ENCODE measurements at regions not wholly inside any gene's neighbourhood (a gene's known extent, or its start where the extent isn't known, plus 50 kb on each side); places are given as distances from the start of the nearest gene placed in this dataset.
A peak's percentile ranks its signal among the peaks of the same experiment; 100 is the strongest.

DNA sequence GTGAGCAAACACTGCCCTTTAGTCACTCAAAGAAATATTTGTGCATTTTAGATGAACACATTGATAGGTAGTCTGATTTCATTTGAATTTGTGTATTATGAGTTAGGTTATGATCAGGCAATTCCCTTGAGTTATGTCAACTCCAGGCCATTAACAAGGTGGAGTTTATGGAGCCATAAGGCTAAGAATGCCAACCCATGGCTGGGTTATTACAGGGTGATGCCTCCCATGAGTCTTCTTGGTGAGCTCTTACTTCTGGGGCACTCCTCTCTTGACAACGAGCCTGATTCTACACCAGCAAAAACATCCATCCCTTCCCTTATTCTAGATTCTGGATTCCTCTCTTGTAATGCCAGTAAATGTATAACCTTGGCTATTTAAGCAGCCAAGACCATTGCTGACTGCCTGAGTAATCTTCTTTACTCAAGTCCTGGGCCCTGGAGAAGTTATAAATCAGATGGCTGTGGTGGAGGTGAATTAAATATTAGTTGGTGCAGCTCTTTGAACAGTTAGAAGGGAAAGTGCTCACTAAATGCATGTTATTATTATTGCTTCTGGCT lies 645.7 kb upstream of the TENM4 start:
- no peak overlapping the region for H4K91ac ChIP-seq (ENCODE audit: low read depth, low read length, poor library complexity)
- H2AFZ ChIP-seq (ENCODE audit: low read length) = no peak overlapping the region
- no peaks in the 10 kb centered on the region for H3K27me3 ChIP-seq (ENCODE audit: control insufficient read depth in 3 of 3, insufficient read depth in 3 of 3, low read depth in 1 of 3, low read length in 3 of 3)
- H3K23ac ChIP-seq (ENCODE audit: low read depth, low read length, poor library complexity) = no peak overlapping the region
- no peak overlapping the region for H2BK5ac ChIP-seq (ENCODE audit: low read length)
- H3K4me1 ChIP-seq (ENCODE audit: control insufficient read depth in 2 of 2, insufficient read depth in 1 of 2, low read depth in 1 of 2, low read length in 2 of 2) = peaks cover 0 to 5% of the 10 kb centered on the region in 2 donors
- no CpG with 5 or more reads among the region's 1 CpG for WGBS, 2 donors (ENCODE audit: extremely low coverage in 2 of 2, insufficient read length in 2 of 2, insufficient replicate concordance in 1 of 2)
- H2AK5ac ChIP-seq (ENCODE audit: low read depth, low read length) = no peak overlapping the region
- H3K4ac ChIP-seq (ENCODE audit: low read length) = no peak overlapping the region
- no peak overlapping the region for H3K14ac ChIP-seq (ENCODE audit: low read length)
- H3K18ac ChIP-seq (ENCODE audit: low read length) = no peak overlapping the region
- no peak overlapping the region for H3K27ac ChIP-seq (replicated peaks; ENCODE audit: low read length)
- no peaks in the 10 kb centered on the region for H3K36me3 ChIP-seq (replicated peaks in 1 of 2; ENCODE audit: control insufficient read depth in 2 of 2, insufficient read depth in 2 of 2, low read length in 2 of 2)
- no peak overlapping the region for H2BK12ac ChIP-seq (ENCODE audit: low read length)
- no peak overlapping the region for H3K4me2 ChIP-seq (ENCODE audit: insufficient read depth, low read length, poor library complexity, severe bottlenecking)
- no peak overlapping the region for H3K9ac ChIP-seq (ENCODE audit: low read depth, low read length, poor library complexity)
- H2BK120ac ChIP-seq (ENCODE audit: low read depth, low read length) = no peak overlapping the region
- no peak for DNase-seq (ENCODE audit: low spot score)
- no peaks in the 10 kb centered on the region for H3K79me1 ChIP-seq (ENCODE audit: low read depth, low read length)
- no peak overlapping the region for H3K4me3 ChIP-seq (ENCODE audit: low read length in 2 of 2)
- H3K9me3 ChIP-seq (replicated peaks in 1 of 2; ENCODE audit: control insufficient read depth in 2 of 2, insufficient read depth in 1 of 2, low read depth in 1 of 2, low read length in 2 of 2) = no peaks in the 10 kb centered on the region
- no peak overlapping the region for H2BK15ac ChIP-seq (ENCODE audit: low read length)
- no peak overlapping the region for H4K8ac ChIP-seq (ENCODE audit: low read depth, low read length)

DNA sequence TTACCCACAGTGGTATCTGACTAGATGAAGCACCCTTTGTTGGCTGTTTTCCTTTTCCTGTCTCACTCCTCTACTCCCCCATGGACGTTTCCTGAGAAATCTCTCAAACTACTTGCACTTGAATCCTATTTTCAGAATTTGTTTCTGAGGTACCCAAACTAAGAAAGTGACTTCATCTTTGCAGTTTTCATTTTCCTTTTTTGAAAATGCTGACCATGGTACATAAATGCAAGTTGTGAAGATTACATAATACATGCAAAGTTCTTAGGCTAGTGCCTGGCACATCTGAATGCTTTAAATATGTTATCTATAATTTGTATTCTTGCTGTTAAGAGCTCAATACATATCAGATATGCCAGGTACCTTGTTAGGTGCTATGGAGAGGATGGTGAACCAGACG lies 644.7 kb upstream of the TENM4 start:
- Histone ChIP-seq H2AK5ac (ENCODE audit: low read depth, low read length) (no peak overlapping the region), H2BK15ac (ENCODE audit: low read length) (no peak overlapping the region), H2BK120ac (ENCODE audit: low read depth, low read length) (no peak overlapping the region), H3K9ac (ENCODE audit: low read depth, low read length, poor library complexity) (no peak overlapping the region), H3K36me3 (replicated peaks in 1 of 2; ENCODE audit: control insufficient read depth in 2 of 2, insufficient read depth in 2 of 2, low read length in 2 of 2) (no peaks in the 10 kb centered on the region), H3K27me3 (ENCODE audit: control insufficient read depth in 3 of 3, insufficient read depth in 3 of 3, low read depth in 1 of 3, low read length in 3 of 3) (no peaks in the 10 kb centered on the region), H4K8ac (ENCODE audit: low read depth, low read length) (no peak overlapping the region), H3K18ac (ENCODE audit: low read length) (no peak overlapping the region), H3K14ac (ENCODE audit: low read length) (no peak overlapping the region), H3K23ac (ENCODE audit: low read depth, low read length, poor library complexity) (no peak overlapping the region), H3K9me3 (replicated peaks in 1 of 2; ENCODE audit: control insufficient read depth in 2 of 2, insufficient read depth in 1 of 2, low read depth in 1 of 2, low read length in 2 of 2) (no peaks in the 10 kb centered on the region), H3K4ac (ENCODE audit: low read length) (no peak overlapping the region), H3K79me1 (ENCODE audit: low read depth, low read length) (no peaks in the 10 kb centered on the region), H2BK12ac (ENCODE audit: low read length) (no peak overlapping the region), H4K91ac (ENCODE audit: low read depth, low read length, poor library complexity) (no peak overlapping the region), H2BK5ac (ENCODE audit: low read length) (no peak overlapping the region), H3K4me1 (ENCODE audit: control insufficient read depth in 2 of 2, insufficient read depth in 1 of 2, low read depth in 1 of 2, low read length in 2 of 2) (peaks cover 0 to 5% of the 10 kb centered on the region in 2 donors), H3K27ac (replicated peaks; ENCODE audit: low read length) (no peak overlapping the region), H2AFZ (ENCODE audit: low read length) (no peak overlapping the region), H3K4me3 (ENCODE audit: low read length in 2 of 2) (no peak overlapping the region), H3K4me2 (ENCODE audit: insufficient read depth, low read length, poor library complexity, severe bottlenecking) (no peak overlapping the region)
- no CpG with 5 or more reads among the region's 2 CpGs for WGBS, 2 donors (ENCODE audit: extremely low coverage in 2 of 2, insufficient read length in 2 of 2, insufficient replicate concordance in 1 of 2)
- no peak for DNase-seq (ENCODE audit: low spot score)

DNA sequence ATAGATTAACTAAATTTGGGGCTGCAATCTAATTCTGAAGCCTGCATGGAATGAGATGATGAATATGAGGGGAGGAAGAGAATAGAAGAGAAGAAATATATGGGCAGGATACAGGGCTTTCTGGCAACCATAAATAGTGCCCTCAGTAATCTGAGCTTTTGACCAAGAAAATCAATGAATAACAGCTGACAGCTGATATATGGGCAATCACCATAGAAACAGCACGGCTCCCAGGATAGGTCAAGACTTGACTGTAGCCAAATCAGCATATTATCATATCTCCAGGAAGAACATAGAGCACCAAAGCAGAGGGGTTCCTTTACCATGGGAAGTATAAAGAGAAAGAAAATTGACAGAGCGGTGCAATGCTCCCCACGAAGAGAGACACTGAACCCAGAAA lies 643.8 kb upstream of the TENM4 start:
- no peaks in the 10 kb centered on the region for H3K9me3 ChIP-seq (replicated peaks in 1 of 2; ENCODE audit: control insufficient read depth in 2 of 2, insufficient read depth in 1 of 2, low read depth in 1 of 2, low read length in 2 of 2)
- no peak overlapping the region for H3K14ac ChIP-seq (ENCODE audit: low read length)
- peak overlapping the region; percentile 35 for H2AFZ ChIP-seq (ENCODE audit: low read length)
- H2AK5ac ChIP-seq (ENCODE audit: low read depth, low read length) = no peak overlapping the region
- H3K18ac ChIP-seq (ENCODE audit: low read length) = no peak overlapping the region
- H3K23ac ChIP-seq (ENCODE audit: low read depth, low read length, poor library complexity) = no peak overlapping the region
- H3K36me3 ChIP-seq (replicated peaks in 1 of 2; ENCODE audit: control insufficient read depth in 2 of 2, insufficient read depth in 2 of 2, low read length in 2 of 2) = no peaks in the 10 kb centered on the region
- no peak overlapping the region for H4K91ac ChIP-seq (ENCODE audit: low read depth, low read length, poor library complexity)
- no peak overlapping the region for H4K8ac ChIP-seq (ENCODE audit: low read depth, low read length)
- no peak overlapping the region for H3K9ac ChIP-seq (ENCODE audit: low read depth, low read length, poor library complexity)
- no peak overlapping the region for H3K27ac ChIP-seq (replicated peaks; ENCODE audit: low read length)
- WGBS, 2 donors (ENCODE audit: extremely low coverage in 2 of 2, insufficient read length in 2 of 2, insufficient replicate concordance in 1 of 2) = no CpG with 5 or more reads among the region's 3 CpGs
- DNase-seq (ENCODE audit: low spot score) = no peak
- no peak overlapping the region for H2BK5ac ChIP-seq (ENCODE audit: low read length)
- no peak overlapping the region for H3K4me2 ChIP-seq (ENCODE audit: insufficient read depth, low read length, poor library complexity, severe bottlenecking)
- H2BK15ac ChIP-seq (ENCODE audit: low read length) = no peak overlapping the region
- no peak overlapping the region for H2BK12ac ChIP-seq (ENCODE audit: low read length)
- H3K4me1 ChIP-seq (ENCODE audit: control insufficient read depth in 2 of 2, insufficient read depth in 1 of 2, low read depth in 1 of 2, low read length in 2 of 2) = peaks cover 0 to 5% of the 10 kb centered on the region in 2 donors
- no peak overlapping the region for H3K4me3 ChIP-seq (ENCODE audit: low read length in 2 of 2)
- H3K27me3 ChIP-seq (ENCODE audit: control insufficient read depth in 3 of 3, insufficient read depth in 3 of 3, low read depth in 1 of 3, low read length in 3 of 3) = no peaks in the 10 kb centered on the region
- H3K79me1 ChIP-seq (ENCODE audit: low read depth, low read length) = no peaks in the 10 kb centered on the region
- H2BK120ac ChIP-seq (ENCODE audit: low read depth, low read length) = no peak overlapping the region
- no peak overlapping the region for H3K4ac ChIP-seq (ENCODE audit: low read length)

DNA sequence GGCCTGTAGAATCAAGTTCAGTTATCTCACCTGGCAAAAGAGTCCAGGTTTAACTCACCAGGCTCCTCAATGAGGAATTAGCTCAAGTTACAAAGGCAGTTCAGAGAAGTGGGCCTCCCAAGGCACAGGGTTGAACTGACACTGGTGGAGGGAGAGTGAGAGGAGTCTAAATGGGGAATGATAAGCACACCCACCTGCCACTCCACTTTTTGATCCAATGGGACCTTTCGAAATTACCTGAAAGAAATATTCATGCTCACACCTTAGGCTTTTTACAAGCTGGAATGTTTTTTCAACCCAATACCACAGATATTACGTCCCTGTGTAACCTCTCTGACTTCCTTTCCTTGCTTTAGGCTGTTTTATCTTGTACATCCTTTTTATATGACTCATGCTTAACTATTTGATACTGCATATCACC lies 642.7 kb upstream of the TENM4 start:
- Histone ChIP-seq H3K23ac (ENCODE audit: low read depth, low read length, poor library complexity) (no peak overlapping the region), H3K14ac (ENCODE audit: low read length) (no peak overlapping the region), H3K27ac (replicated peaks; ENCODE audit: low read length) (no peak overlapping the region), H2BK15ac (ENCODE audit: low read length) (no peak overlapping the region), H3K79me1 (ENCODE audit: low read depth, low read length) (no peaks in the 10 kb centered on the region), H4K91ac (ENCODE audit: low read depth, low read length, poor library complexity) (no peak overlapping the region), H3K4me1 (ENCODE audit: control insufficient read depth in 2 of 2, insufficient read depth in 1 of 2, low read depth in 1 of 2, low read length in 2 of 2) (peaks cover 0 to 5% of the 10 kb centered on the region in 2 donors), H2BK5ac (ENCODE audit: low read length) (no peak overlapping the region), H2BK12ac (ENCODE audit: low read length) (no peak overlapping the region), H3K4me3 (ENCODE audit: low read length in 2 of 2) (no peak overlapping the region), H2BK120ac (ENCODE audit: low read depth, low read length) (no peak overlapping the region), H2AK5ac (ENCODE audit: low read depth, low read length) (no peak overlapping the region), H3K9me3 (replicated peaks in 1 of 2; ENCODE audit: control insufficient read depth in 2 of 2, insufficient read depth in 1 of 2, low read depth in 1 of 2, low read length in 2 of 2) (no peaks in the 10 kb centered on the region), H2AFZ (ENCODE audit: low read length) (no peak overlapping the region), H3K4ac (ENCODE audit: low read length) (no peak overlapping the region), H3K18ac (ENCODE audit: low read length) (no peak overlapping the region), H3K27me3 (ENCODE audit: control insufficient read depth in 3 of 3, insufficient read depth in 3 of 3, low read depth in 1 of 3, low read length in 3 of 3) (no peaks in the 10 kb centered on the region), H3K36me3 (replicated peaks in 1 of 2; ENCODE audit: control insufficient read depth in 2 of 2, insufficient read depth in 2 of 2, low read length in 2 of 2) (no peaks in the 10 kb centered on the region), H3K4me2 (ENCODE audit: insufficient read depth, low read length, poor library complexity, severe bottlenecking) (no peak overlapping the region), H3K9ac (ENCODE audit: low read depth, low read length, poor library complexity) (no peak overlapping the region), H4K8ac (ENCODE audit: low read depth, low read length) (no peak overlapping the region)
- DNase-seq (ENCODE audit: low spot score) = no peak
- WGBS, 2 donors (ENCODE audit: extremely low coverage in 2 of 2, insufficient read length in 2 of 2, insufficient replicate concordance in 1 of 2) = no CpG with 5 or more reads among the region's 2 CpGs
